GM12878 (cell line): ENCODE measurements at regions not wholly inside any gene's neighbourhood (a gene's known extent, or its start where the extent isn't known, plus 50 kb on each side); places are given as distances from the start of the nearest gene placed in this dataset.

Source experiments
- BHLHE40 ChIP-seq, 2 experiments: fragments of 450-650 bp in 1 of 2; IDR thresholded peaks; 2 replicates each; pipeline ENCODE4 v1.6.1; 2011 to 2017; ENCODE audit warnings: low read depth in 2 of 2, borderline replicate concordance in 1 of 2, improper control_type of control experiment in 1 of 2, low read length in 1 of 2, mild to moderate bottlenecking in 1 of 2
- CEBPB ChIP-seq, 2 experiments: fragments of 150-350 bp in 1 of 2; IDR thresholded peaks; 2 replicates each; pipeline ENCODE4 v1.6.1; 2012 to 2014; ENCODE audit warnings: low read depth in 2 of 2, low read length in 2 of 2, borderline replicate concordance in 1 of 2, inconsistent platforms in 1 of 2
- CHD2 ChIP-seq: IDR thresholded peaks from 2 replicates; pipeline ENCODE4 v1.6.1; 2011; ENCODE audit warnings: low read depth, low read length, improper control_type of control experiment, borderline replicate concordance
- EP300 ChIP-seq, 2 experiments: fragments of 150-350 bp in 1 of 2; IDR thresholded peaks; 2 replicates each; pipeline ENCODE4 v1.6.1; 2011 to 2012; ENCODE audit warnings: low read depth in 2 of 2, low read length in 2 of 2, borderline replicate concordance in 1 of 2, improper control_type of control experiment in 1 of 2, inconsistent platforms in 1 of 2; ENCODE audit not compliant: control insufficient read depth in 1 of 2
- EZH2 ChIP-seq: IDR thresholded peaks from 2 replicates; pipeline ENCODE4 v1.6.1; 2012; ENCODE audit warnings: low read depth, mild to moderate bottlenecking, control low read depth, inconsistent platforms, low read length, borderline replicate concordance; ENCODE audit not compliant: control insufficient read depth
- POLR2AphosphoS5 ChIP-seq: IDR thresholded peaks from 2 replicates; pipeline ENCODE4 v1.6.1; 2011; ENCODE audit warnings: mild to moderate bottlenecking, low read length, inconsistent platforms
- RAD21 ChIP-seq: IDR thresholded peaks from 2 replicates; pipeline ENCODE4 v1.6.1; 2011; ENCODE audit warnings: mild to moderate bottlenecking, low read depth, low read length, moderate library complexity; ENCODE audit not compliant: insufficient read depth
- RAD51 ChIP-seq: fragments of 450-650 bp; IDR thresholded peaks from 2 replicates; pipeline ENCODE4 v1.6.1; 2016; ENCODE audit warnings: moderate library complexity, mild to moderate bottlenecking, inconsistent platforms
- RFX5 ChIP-seq: IDR thresholded peaks from 2 replicates; pipeline ENCODE4 v1.6.1; 2011; ENCODE audit warnings: low read depth, low read length, improper control_type of control experiment
- SPI1 ChIP-seq: IDR thresholded peaks from 2 replicates; pipeline ENCODE4 v1.6.1; 2011; ENCODE audit warnings: low read depth, mild to moderate bottlenecking, low read length, moderate library complexity, borderline replicate concordance; ENCODE audit not compliant: insufficient read depth
- TF ChIP-seq, protein P1 (sequence below), 3 experiments: IDR thresholded peaks in 2 of 3; conservative IDR thresholded peaks in 1 of 3; 2 replicates each; pipeline ENCODE4 v1.5.1; 2011; ENCODE audit warnings: low read depth in 3 of 3, low read length in 3 of 3, mild to moderate bottlenecking in 3 of 3, control low read depth in 2 of 3, moderate library complexity in 2 of 3, inconsistent platforms in 1 of 3, mixed read lengths in 1 of 3; ENCODE audit not compliant: control insufficient read depth in 2 of 3, insufficient read depth in 1 of 3; ENCODE audit errors: extremely low read depth in 1 of 3
- TF ChIP-seq, protein P2 (sequence below): fragments of 450-650 bp; IDR thresholded peaks from 2 replicates; pipeline ENCODE4 v1.6.1; 2017; ENCODE audit warnings: mild to moderate bottlenecking, moderate library complexity
- TF ChIP-seq, protein P3 (sequence below): fragments of 450-650 bp; IDR thresholded peaks from 2 replicates; pipeline ENCODE4 v1.6.1; 2017; ENCODE audit warnings: mild to moderate bottlenecking, moderate library complexity

DNA sequence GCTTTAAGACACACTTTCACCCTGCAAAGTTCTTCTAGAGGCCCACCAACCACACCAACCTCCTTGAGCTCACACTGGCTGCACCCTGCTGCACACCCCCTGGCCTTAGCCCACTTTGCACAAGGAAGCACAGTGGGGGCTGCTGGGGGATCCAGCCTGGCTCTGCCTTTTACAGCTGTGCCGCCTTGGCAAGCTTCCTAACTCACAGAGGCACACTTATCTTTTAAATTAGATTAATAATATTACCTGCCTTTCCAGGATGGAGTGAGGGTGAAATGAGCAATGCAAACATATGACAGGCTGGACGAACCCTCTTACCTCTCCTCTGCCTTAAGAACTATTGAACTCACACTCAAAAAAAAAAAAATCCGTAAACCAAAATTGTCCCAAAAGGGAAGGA is 715.8 kb upstream of the ID2 start:
- TF ChIP-seq CHD2 (no peak), RFX5 (no peak), RAD21 (no peak), RAD51 (no peak), BHLHE40 (IDR thresholded peaks at IDR 0.05; ENCODE audit: borderline replicate concordance in 1 of 2, low read depth in 2 of 2, low read length in 1 of 2) (no peak), SPI1 (no peak), EZH2 (no peak), POLR2AphosphoS5 (no peak), CEBPB (IDR thresholded peaks at IDR 0.05; ENCODE audit: borderline replicate concordance in 1 of 2, low read depth in 2 of 2, low read length in 2 of 2) (no peak), EP300 (IDR thresholded peaks at IDR 0.05; ENCODE audit: borderline replicate concordance in 1 of 2, control insufficient read depth in 1 of 2, low read depth in 2 of 2, low read length in 2 of 2) (no peak)
- TF ChIP-seq, protein P1, sequence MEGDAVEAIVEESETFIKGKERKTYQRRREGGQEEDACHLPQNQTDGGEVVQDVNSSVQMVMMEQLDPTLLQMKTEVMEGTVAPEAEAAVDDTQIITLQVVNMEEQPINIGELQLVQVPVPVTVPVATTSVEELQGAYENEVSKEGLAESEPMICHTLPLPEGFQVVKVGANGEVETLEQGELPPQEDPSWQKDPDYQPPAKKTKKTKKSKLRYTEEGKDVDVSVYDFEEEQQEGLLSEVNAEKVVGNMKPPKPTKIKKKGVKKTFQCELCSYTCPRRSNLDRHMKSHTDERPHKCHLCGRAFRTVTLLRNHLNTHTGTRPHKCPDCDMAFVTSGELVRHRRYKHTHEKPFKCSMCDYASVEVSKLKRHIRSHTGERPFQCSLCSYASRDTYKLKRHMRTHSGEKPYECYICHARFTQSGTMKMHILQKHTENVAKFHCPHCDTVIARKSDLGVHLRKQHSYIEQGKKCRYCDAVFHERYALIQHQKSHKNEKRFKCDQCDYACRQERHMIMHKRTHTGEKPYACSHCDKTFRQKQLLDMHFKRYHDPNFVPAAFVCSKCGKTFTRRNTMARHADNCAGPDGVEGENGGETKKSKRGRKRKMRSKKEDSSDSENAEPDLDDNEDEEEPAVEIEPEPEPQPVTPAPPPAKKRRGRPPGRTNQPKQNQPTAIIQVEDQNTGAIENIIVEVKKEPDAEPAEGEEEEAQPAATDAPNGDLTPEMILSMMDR (IDR thresholded peaks at IDR 0.05 in 2 of 3, conservative IDR thresholded peaks at IDR 0.05 in 1 of 3; ENCODE audit: control insufficient read depth in 2 of 3, extremely low read depth in 1 of 3, insufficient read depth in 1 of 3, low read depth in 3 of 3, low read length in 3 of 3) = no peak
- TF ChIP-seq, protein P2, sequence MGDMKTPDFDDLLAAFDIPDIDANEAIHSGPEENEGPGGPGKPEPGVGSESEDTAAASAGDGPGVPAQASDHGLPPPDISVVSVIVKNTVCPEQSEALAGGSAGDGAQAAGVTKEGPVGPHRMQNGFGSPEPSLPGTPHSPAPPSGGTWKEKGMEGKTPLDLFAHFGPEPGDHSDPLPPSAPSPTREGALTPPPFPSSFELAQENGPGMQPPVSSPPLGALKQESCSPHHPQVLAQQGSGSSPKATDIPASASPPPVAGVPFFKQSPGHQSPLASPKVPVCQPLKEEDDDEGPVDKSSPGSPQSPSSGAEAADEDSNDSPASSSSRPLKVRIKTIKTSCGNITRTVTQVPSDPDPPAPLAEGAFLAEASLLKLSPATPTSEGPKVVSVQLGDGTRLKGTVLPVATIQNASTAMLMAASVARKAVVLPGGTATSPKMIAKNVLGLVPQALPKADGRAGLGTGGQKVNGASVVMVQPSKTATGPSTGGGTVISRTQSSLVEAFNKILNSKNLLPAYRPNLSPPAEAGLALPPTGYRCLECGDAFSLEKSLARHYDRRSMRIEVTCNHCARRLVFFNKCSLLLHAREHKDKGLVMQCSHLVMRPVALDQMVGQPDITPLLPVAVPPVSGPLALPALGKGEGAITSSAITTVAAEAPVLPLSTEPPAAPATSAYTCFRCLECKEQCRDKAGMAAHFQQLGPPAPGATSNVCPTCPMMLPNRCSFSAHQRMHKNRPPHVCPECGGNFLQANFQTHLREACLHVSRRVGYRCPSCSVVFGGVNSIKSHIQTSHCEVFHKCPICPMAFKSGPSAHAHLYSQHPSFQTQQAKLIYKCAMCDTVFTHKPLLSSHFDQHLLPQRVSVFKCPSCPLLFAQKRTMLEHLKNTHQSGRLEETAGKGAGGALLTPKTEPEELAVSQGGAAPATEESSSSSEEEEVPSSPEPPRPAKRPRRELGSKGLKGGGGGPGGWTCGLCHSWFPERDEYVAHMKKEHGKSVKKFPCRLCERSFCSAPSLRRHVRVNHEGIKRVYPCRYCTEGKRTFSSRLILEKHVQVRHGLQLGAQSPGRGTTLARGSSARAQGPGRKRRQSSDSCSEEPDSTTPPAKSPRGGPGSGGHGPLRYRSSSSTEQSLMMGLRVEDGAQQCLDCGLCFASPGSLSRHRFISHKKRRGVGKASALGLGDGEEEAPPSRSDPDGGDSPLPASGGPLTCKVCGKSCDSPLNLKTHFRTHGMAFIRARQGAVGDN = no peak
- TF ChIP-seq, protein P3, sequence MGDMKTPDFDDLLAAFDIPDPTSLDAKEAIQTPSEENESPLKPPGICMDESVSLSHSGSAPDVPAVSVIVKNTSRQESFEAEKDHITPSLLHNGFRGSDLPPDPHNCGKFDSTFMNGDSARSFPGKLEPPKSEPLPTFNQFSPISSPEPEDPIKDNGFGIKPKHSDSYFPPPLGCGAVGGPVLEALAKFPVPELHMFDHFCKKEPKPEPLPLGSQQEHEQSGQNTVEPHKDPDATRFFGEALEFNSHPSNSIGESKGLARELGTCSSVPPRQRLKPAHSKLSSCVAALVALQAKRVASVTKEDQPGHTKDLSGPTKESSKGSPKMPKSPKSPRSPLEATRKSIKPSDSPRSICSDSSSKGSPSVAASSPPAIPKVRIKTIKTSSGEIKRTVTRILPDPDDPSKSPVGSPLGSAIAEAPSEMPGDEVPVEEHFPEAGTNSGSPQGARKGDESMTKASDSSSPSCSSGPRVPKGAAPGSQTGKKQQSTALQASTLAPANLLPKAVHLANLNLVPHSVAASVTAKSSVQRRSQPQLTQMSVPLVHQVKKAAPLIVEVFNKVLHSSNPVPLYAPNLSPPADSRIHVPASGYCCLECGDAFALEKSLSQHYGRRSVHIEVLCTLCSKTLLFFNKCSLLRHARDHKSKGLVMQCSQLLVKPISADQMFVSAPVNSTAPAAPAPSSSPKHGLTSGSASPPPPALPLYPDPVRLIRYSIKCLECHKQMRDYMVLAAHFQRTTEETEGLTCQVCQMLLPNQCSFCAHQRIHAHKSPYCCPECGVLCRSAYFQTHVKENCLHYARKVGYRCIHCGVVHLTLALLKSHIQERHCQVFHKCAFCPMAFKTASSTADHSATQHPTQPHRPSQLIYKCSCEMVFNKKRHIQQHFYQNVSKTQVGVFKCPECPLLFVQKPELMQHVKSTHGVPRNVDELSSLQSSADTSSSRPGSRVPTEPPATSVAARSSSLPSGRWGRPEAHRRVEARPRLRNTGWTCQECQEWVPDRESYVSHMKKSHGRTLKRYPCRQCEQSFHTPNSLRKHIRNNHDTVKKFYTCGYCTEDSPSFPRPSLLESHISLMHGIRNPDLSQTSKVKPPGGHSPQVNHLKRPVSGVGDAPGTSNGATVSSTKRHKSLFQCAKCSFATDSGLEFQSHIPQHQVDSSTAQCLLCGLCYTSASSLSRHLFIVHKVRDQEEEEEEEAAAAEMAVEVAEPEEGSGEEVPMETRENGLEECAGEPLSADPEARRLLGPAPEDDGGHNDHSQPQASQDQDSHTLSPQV = no peak
